Stimulated activated memory B cell treated with anti-CD40 and anti-IgM and Interleukin-4, amounts not matched to agents 10 μg/mL and 1 μg/mL and 100 μg/mL, for 72 hours (primary cell): ENCODE measurements at regions not wholly inside any gene's neighbourhood (a gene's known extent, or its start where the extent isn't known, plus 50 kb on each side); places are given as distances from the start of the nearest gene placed in this dataset.
"Not testable (repeated sequence)": the region's sequence is repeated elsewhere in the genome, so short reads cannot be mapped to it uniquely, and the experiment has no call there.

Experiments used
- ATAC-seq: fragments of 150-1000 bp; cut with Tn5 transposase; 2 replicates; pipeline ENCODE4 v1.10.0; 2021
- H3K27ac Mint-ChIP-seq: one replicate; pipeline ENCODE4 v1.8.0; 2022; ENCODE audit warnings: mild to moderate bottlenecking, mixed read lengths
- H3K27me3 Mint-ChIP-seq: one replicate; pipeline ENCODE4 v1.8.0; 2022; ENCODE audit warnings: mixed read lengths
- H3K36me3 Mint-ChIP-seq: one replicate; pipeline ENCODE4 v1.8.0; 2022; ENCODE audit warnings: mixed read lengths
- H3K4me1 Mint-ChIP-seq: one replicate; pipeline ENCODE4 v1.8.0; 2022; ENCODE audit warnings: mixed read lengths
- H3K4me3 Mint-ChIP-seq: one replicate; pipeline ENCODE4 v1.8.0; 2022; ENCODE audit warnings: mild to moderate bottlenecking, moderate library complexity, mixed read lengths
- H3K9me3 Mint-ChIP-seq: one replicate; pipeline ENCODE4 v1.8.0; 2022; ENCODE audit warnings: mixed read lengths

GRCh38 chr5:99543841-99544240 lies 615.0 kb upstream of the CHD1 start:
- H3K27me3 Mint-ChIP-seq = no peaks in the 10 kb centered on the region

GRCh38 chr5:99534241-99534640 lies 605.4 kb upstream of the CHD1 start:
- H3K27ac Mint-ChIP-seq, H3K4me1 Mint-ChIP-seq, H3K27me3 Mint-ChIP-seq, H3K4me3 Mint-ChIP-seq, H3K36me3 Mint-ChIP-seq, ATAC-seq, H3K9me3 Mint-ChIP-seq: not testable (repeated sequence)

More at GRCh38 chr5:99543841-99544240, 615.0 kb upstream of the CHD1 start:
- H3K9me3 Mint-ChIP-seq = no peaks in the 10 kb centered on the region
- no peak for ATAC-seq
- H3K4me3 Mint-ChIP-seq = no peak overlapping the region
- H3K27ac Mint-ChIP-seq = no peak overlapping the region
- H3K36me3 Mint-ChIP-seq = no peaks in the 10 kb centered on the region
- no peaks in the 10 kb centered on the region for H3K4me1 Mint-ChIP-seq

GRCh38 chr5:99521666-99522065 lies 592.9 kb upstream of the CHD1 start:
- H3K27me3 Mint-ChIP-seq, H3K9me3 Mint-ChIP-seq, H3K36me3 Mint-ChIP-seq, H3K27ac Mint-ChIP-seq, H3K4me1 Mint-ChIP-seq, ATAC-seq, H3K4me3 Mint-ChIP-seq: not testable (repeated sequence)

GRCh38 chr5:99515864-99516490 lies 587.2 kb upstream of the CHD1 start:
- not testable (repeated sequence) for H3K36me3 Mint-ChIP-seq, ATAC-seq, H3K27me3 Mint-ChIP-seq, H3K4me1 Mint-ChIP-seq, H3K27ac Mint-ChIP-seq, H3K9me3 Mint-ChIP-seq, H3K4me3 Mint-ChIP-seq

GRCh38 chr5:99510237-99510866 lies 581.5 kb upstream of the CHD1 start:
- H3K9me3 Mint-ChIP-seq, H3K4me1 Mint-ChIP-seq, H3K27me3 Mint-ChIP-seq, H3K27ac Mint-ChIP-seq, H3K36me3 Mint-ChIP-seq, ATAC-seq, H3K4me3 Mint-ChIP-seq: not testable (repeated sequence)

- H3K27me3 Mint-ChIP-seq, H3K9me3 Mint-ChIP-seq, H3K4me3 Mint-ChIP-seq, H3K27ac Mint-ChIP-seq, H3K36me3 Mint-ChIP-seq, ATAC-seq, H3K4me1 Mint-ChIP-seq: not testable (repeated sequence)
These were observed 580.3 kb upstream of the CHD1 start for GRCh38 chr5:99509064-99509463.

- not testable (repeated sequence) for H3K27me3 Mint-ChIP-seq, ATAC-seq, H3K4me1 Mint-ChIP-seq, H3K4me3 Mint-ChIP-seq, H3K27ac Mint-ChIP-seq, H3K36me3 Mint-ChIP-seq, H3K9me3 Mint-ChIP-seq
These were observed 566.6 kb upstream of the CHD1 start for GRCh38 chr5:99495456-99495855.

- H3K9me3 Mint-ChIP-seq, H3K27ac Mint-ChIP-seq, H3K4me3 Mint-ChIP-seq, H3K4me1 Mint-ChIP-seq, H3K27me3 Mint-ChIP-seq, H3K36me3 Mint-ChIP-seq, ATAC-seq: not testable (repeated sequence)
These were observed 549.6 kb upstream of the CHD1 start for GRCh38 chr5:99478450-99478849.

- not testable (repeated sequence) for H3K4me3 Mint-ChIP-seq, H3K4me1 Mint-ChIP-seq, H3K36me3 Mint-ChIP-seq, H3K27ac Mint-ChIP-seq, H3K9me3 Mint-ChIP-seq, H3K27me3 Mint-ChIP-seq, ATAC-seq
These were observed 544.5 kb upstream of the CHD1 start for GRCh38 chr5:99473328-99473727.

GRCh38 chr5:99471726-99472125 lies 542.9 kb upstream of the CHD1 start:
- ATAC-seq, H3K4me1 Mint-ChIP-seq, H3K4me3 Mint-ChIP-seq, H3K27ac Mint-ChIP-seq, H3K9me3 Mint-ChIP-seq, H3K27me3 Mint-ChIP-seq, H3K36me3 Mint-ChIP-seq: not testable (repeated sequence)

- H3K4me3 Mint-ChIP-seq, H3K27me3 Mint-ChIP-seq, H3K9me3 Mint-ChIP-seq: not testable (repeated sequence)
These were observed 542.4 kb upstream of the CHD1 start for GRCh38 chr5:99471178-99471577.

GRCh38 chr5:99470636-99471035 lies 541.8 kb upstream of the CHD1 start:
- not testable (repeated sequence) for H3K9me3 Mint-ChIP-seq, H3K27me3 Mint-ChIP-seq, H3K4me1 Mint-ChIP-seq, H3K36me3 Mint-ChIP-seq, H3K27ac Mint-ChIP-seq, ATAC-seq, H3K4me3 Mint-ChIP-seq

More at GRCh38 chr5:99471178-99471577, 542.4 kb upstream of the CHD1 start:
- not testable (repeated sequence) for ATAC-seq, H3K4me1 Mint-ChIP-seq, H3K36me3 Mint-ChIP-seq, H3K27ac Mint-ChIP-seq

- no peaks in the 10 kb centered on the region for H3K4me1 Mint-ChIP-seq
- no peak overlapping the region for H3K4me3 Mint-ChIP-seq
- no peaks in the 10 kb centered on the region for H3K36me3 Mint-ChIP-seq
- no peak overlapping the region for H3K27ac Mint-ChIP-seq
- H3K9me3 Mint-ChIP-seq = no peaks in the 10 kb centered on the region
- no peak for ATAC-seq
- no peaks in the 10 kb centered on the region for H3K27me3 Mint-ChIP-seq
These were observed 531.9 kb upstream of the CHD1 start for GRCh38 chr5:99460701-99461100.

- H3K27me3 Mint-ChIP-seq = no peaks in the 10 kb centered on the region
- H3K9me3 Mint-ChIP-seq = no peaks in the 10 kb centered on the region
- H3K4me1 Mint-ChIP-seq = no peaks in the 10 kb centered on the region
- no peak overlapping the region for H3K4me3 Mint-ChIP-seq
- no peak overlapping the region for H3K27ac Mint-ChIP-seq
- ATAC-seq = no peak
- no peaks in the 10 kb centered on the region for H3K36me3 Mint-ChIP-seq
These were observed 524.4 kb upstream of the CHD1 start for GRCh38 chr5:99453196-99453595.

GRCh38 chr5:99449786-99450185 lies 521.0 kb upstream of the CHD1 start:
- Mint-ChIP-seq H3K36me3 (no peaks in the 10 kb centered on the region), H3K27me3 (no peaks in the 10 kb centered on the region), H3K4me3 (no peak overlapping the region), H3K27ac (no peak overlapping the region), H3K9me3 (no peaks in the 10 kb centered on the region), H3K4me1 (no peaks in the 10 kb centered on the region)
- no peak for ATAC-seq

- Mint-ChIP-seq H3K4me3 (no peak overlapping the region), H3K9me3 (no peaks in the 10 kb centered on the region), H3K4me1 (no peaks in the 10 kb centered on the region), H3K27ac (no peak overlapping the region), H3K27me3 (no peaks in the 10 kb centered on the region), H3K36me3 (no peaks in the 10 kb centered on the region)
- ATAC-seq = no peak
These were observed 517.0 kb upstream of the CHD1 start for GRCh38 chr5:99445805-99446204.
